Sigmoid colon (tissue), 6 donors: ENCODE measurements at regions not wholly inside any gene's neighbourhood (a gene's known extent, or its start where the extent isn't known, plus 50 kb on each side); places are given as distances from the start of the nearest gene placed in this dataset.

Experiments
- DNase-seq: peaks from one replicate; pipeline ENCODE4 v3.0.0-alpha.2; 2019
- H3K27ac ChIP-seq, 4 donors: fragments of 200-600 bp; sonication (generic); one replicate each; pipeline ENCODE4 v1.5.1; 2016 to 2019; ENCODE audit warnings: mild to moderate bottlenecking in 1 of 4
- H3K27me3 ChIP-seq, 3 donors: fragments of 200-600 bp; sonication (generic); one replicate each; pipeline ENCODE4 v1.5.1; 2019; ENCODE audit warnings: mild to moderate bottlenecking in 1 of 3
- H3K36me3 ChIP-seq, 4 donors: fragments of 200-600 bp; sonication (generic); one replicate each; pipeline ENCODE4 v1.5.1; 2016 to 2019
- H3K4me1 ChIP-seq, 4 donors: fragments of 200-600 bp; sonication (generic); one replicate each; pipeline ENCODE4 v1.5.1; 2017 to 2019
- H3K4me3 ChIP-seq, 4 donors: fragments of 200-600 bp; sonication (generic); one replicate each; pipeline ENCODE4 v1.5.1; 2017 to 2019; ENCODE audit warnings: mild to moderate bottlenecking in 2 of 4, moderate library complexity in 1 of 4
- H3K9me3 ChIP-seq, 4 donors: fragments of 200-600 bp in 3 of 4; sonication (generic) in 3 of 4; one replicate each; pipeline versions ENCODE4 v1.5.1 to v1.6.1; 2013 to 2019
- CTCF ChIP-seq, 4 experiments: fragments of 450-650 bp in 3 of 4; fragments of 200-600 bp in 1 of 4; IDR thresholded peaks; one replicate each; pipeline ENCODE4 v1.5.1; 2016 to 2019; ENCODE audit warnings: antibody characterized with exemption in 4 of 4, mild to moderate bottlenecking in 3 of 4, moderate library complexity in 2 of 4
- EP300 ChIP-seq, 4 donors: sonication (generic); formaldehyde crosslinking; IDR thresholded peaks; one replicate each; pipeline ENCODE4 v1.6.1; 2017; ENCODE audit warnings: antibody characterized with exemption in 4 of 4
- POLR2A ChIP-seq, 2 donors: fragments of 450-650 bp; IDR thresholded peaks; one replicate each; pipeline ENCODE4 v1.6.1; 2016; ENCODE audit warnings: antibody characterized with exemption in 2 of 2, mild to moderate bottlenecking in 2 of 2, moderate library complexity in 2 of 2
- POLR2AphosphoS5 ChIP-seq, 4 donors: sonication (generic); formaldehyde crosslinking; IDR thresholded peaks; one replicate each; pipeline ENCODE4 v1.6.1; 2017; ENCODE audit warnings: antibody characterized with exemption in 4 of 4
- WGBS, 2 donors: extraction: QIAGEN DNeasy Blood & Tissue Kit; methylation state at CpG; one replicate each; pipeline ENCODE4 v1.1.7; 2013; 5-methylcytosine and 5-hydroxymethylcytosine counted together
- intact Hi-C: fragments of 100-400 bp; cut with DNase I; formaldehyde crosslinking; loops from one replicate; pipeline ENCODE4 v1.15.1; 2023
- donor health status: healthy with polysubstance abuse.
- donor health status: healthy.

GRCh38 chr13:38415233-38415632, 65.6 kb downstream of the UFM1 start:
- Histone ChIP-seq H3K9me3 (no peaks in the 10 kb centered on the region), H3K36me3 (no peaks in the 10 kb centered on the region), H3K27me3 (no peaks in the 10 kb centered on the region), H3K27ac (no peak overlapping the region), H3K4me1 (no peaks in the 10 kb centered on the region), H3K4me3 (no peak overlapping the region)
- intact Hi-C loops, result no loop called here
- TF ChIP-seq POLR2AphosphoS5 (IDR thresholded peaks at IDR 0.05), result no peak
- TF ChIP-seq POLR2A (IDR thresholded peaks at IDR 0.05), result no peak
- TF ChIP-seq CTCF (IDR thresholded peaks at IDR 0.05), result no peak
- WGBS, 2 donors, result 21 to 46% methylated on average over 5 of the region's 5 CpGs
- no peak for DNase-seq

GRCh38 chr13:38417241-38417640, 67.6 kb downstream of the UFM1 start:
- no peaks in the 10 kb centered on the region for H3K9me3 ChIP-seq
- H3K27me3 ChIP-seq, result no peaks in the 10 kb centered on the region
- no peaks in the 10 kb centered on the region for H3K4me1 ChIP-seq
- H3K27ac ChIP-seq, result no peak overlapping the region
- no peak for TF ChIP-seq EP300 (IDR thresholded peaks at IDR 0.05)
- no peak for TF ChIP-seq CTCF (IDR thresholded peaks at IDR 0.05)
- TF ChIP-seq POLR2AphosphoS5 (IDR thresholded peaks at IDR 0.05), result no peak
- TF ChIP-seq POLR2A (IDR thresholded peaks at IDR 0.05), result no peak
- intact Hi-C loops, result no loop called here
- WGBS, 2 donors, result 87 to 92% methylated on average over 1 of the region's 1 CpG
- DNase-seq, result no peak
- H3K36me3 ChIP-seq, result no peaks in the 10 kb centered on the region
- no peak overlapping the region for H3K4me3 ChIP-seq

- 54 to 71% methylated on average over 2 of the region's 2 CpGs for WGBS, 2 donors
- Histone ChIP-seq H3K27ac (no peak overlapping the region), H3K9me3 (no peaks in the 10 kb centered on the region), H3K4me1 (no peaks in the 10 kb centered on the region), H3K27me3 (no peaks in the 10 kb centered on the region), H3K36me3 (no peaks in the 10 kb centered on the region), H3K4me3 (no peak overlapping the region)
- intact Hi-C loops, result no loop called here
- TF ChIP-seq POLR2AphosphoS5 (IDR thresholded peaks at IDR 0.05), result no peak
- TF ChIP-seq POLR2A (IDR thresholded peaks at IDR 0.05), result no peak
- TF ChIP-seq CTCF (IDR thresholded peaks at IDR 0.05), result no peak
- no peak for TF ChIP-seq EP300 (IDR thresholded peaks at IDR 0.05)
- DNase-seq, result no peak
These were observed 68.1 kb downstream of the UFM1 start for GRCh38 chr13:38417727-38418126.

- Histone ChIP-seq H3K36me3 (no peaks in the 10 kb centered on the region), H3K27ac (no peak overlapping the region), H3K4me1 (no peaks in the 10 kb centered on the region), H3K4me3 (no peak overlapping the region), H3K9me3 (no peaks in the 10 kb centered on the region), H3K27me3 (no peaks in the 10 kb centered on the region)
- intact Hi-C loops, result no loop called here
- DNase-seq, result no peak
- TF ChIP-seq POLR2AphosphoS5 (IDR thresholded peaks at IDR 0.05) (no peak), EP300 (IDR thresholded peaks at IDR 0.05) (no peak), CTCF (IDR thresholded peaks at IDR 0.05) (no peak), POLR2A (IDR thresholded peaks at IDR 0.05) (no peak)
These were observed 68.6 kb downstream of the UFM1 start for GRCh38 chr13:38418286-38418685.

GRCh38 chr13:38419312-38419873, 69.7 kb downstream of the UFM1 start:
- TF ChIP-seq EP300 (IDR thresholded peaks at IDR 0.05), result no peak
- no peak for TF ChIP-seq CTCF (IDR thresholded peaks at IDR 0.05)
- H3K36me3 ChIP-seq, result no peaks in the 10 kb centered on the region
- 40 to 59% methylated on average over 3 of the region's 3 CpGs for WGBS, 2 donors
- DNase-seq, result no peak
- intact Hi-C loops, result no loop called here
- H3K9me3 ChIP-seq, result no peaks in the 10 kb centered on the region
- no peak overlapping the region for H3K4me3 ChIP-seq
- H3K27ac ChIP-seq, result no peak overlapping the region
- no peaks in the 10 kb centered on the region for H3K4me1 ChIP-seq
- no peaks in the 10 kb centered on the region for H3K27me3 ChIP-seq
